ENCODE measurements at regions not wholly inside any gene's neighbourhood (a gene's known extent, or its start where the extent isn't known, plus 50 kb on each side); places are given as distances from the start of the nearest gene placed in this dataset.

DNA sequence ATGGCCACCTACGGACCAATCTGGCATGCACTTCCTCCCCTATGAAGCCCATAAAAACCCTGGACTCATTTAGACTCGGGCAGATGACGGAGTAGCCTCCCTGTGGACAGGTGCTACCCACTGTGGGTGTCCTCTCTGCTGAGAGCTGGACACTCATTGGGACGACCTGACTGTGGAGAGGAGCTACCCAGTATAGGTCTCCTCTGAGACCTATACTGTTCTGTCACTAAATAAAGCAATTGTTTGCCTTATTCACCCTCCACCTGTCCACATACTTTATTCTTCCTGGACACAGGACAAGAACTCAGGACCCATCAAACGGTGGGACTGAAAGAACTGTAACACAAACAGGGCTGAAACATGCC is 53.3 kb upstream of the CADM2 start:
- no peaks in the 10 kb centered on the region for H3K9me3 ChIP-seq (ENCODE audit: insufficient read depth, low read depth, low read length)
- no peaks in the 10 kb centered on the region for H3K4me1 ChIP-seq (ENCODE audit: insufficient read depth, low read length, poor library complexity, severe bottlenecking)
- H4K20me1 ChIP-seq (ENCODE audit: insufficient read depth, low read length, poor library complexity, severe bottlenecking): no peaks in the 10 kb centered on the region
- no peak overlapping the region for H3K4me2 ChIP-seq (ENCODE audit: low read depth, low read length, poor library complexity, severe bottlenecking)
- no peaks in the 10 kb centered on the region for H3K36me3 ChIP-seq (ENCODE audit: insufficient read depth, low read length)
- TF ChIP-seq, protein P1, sequence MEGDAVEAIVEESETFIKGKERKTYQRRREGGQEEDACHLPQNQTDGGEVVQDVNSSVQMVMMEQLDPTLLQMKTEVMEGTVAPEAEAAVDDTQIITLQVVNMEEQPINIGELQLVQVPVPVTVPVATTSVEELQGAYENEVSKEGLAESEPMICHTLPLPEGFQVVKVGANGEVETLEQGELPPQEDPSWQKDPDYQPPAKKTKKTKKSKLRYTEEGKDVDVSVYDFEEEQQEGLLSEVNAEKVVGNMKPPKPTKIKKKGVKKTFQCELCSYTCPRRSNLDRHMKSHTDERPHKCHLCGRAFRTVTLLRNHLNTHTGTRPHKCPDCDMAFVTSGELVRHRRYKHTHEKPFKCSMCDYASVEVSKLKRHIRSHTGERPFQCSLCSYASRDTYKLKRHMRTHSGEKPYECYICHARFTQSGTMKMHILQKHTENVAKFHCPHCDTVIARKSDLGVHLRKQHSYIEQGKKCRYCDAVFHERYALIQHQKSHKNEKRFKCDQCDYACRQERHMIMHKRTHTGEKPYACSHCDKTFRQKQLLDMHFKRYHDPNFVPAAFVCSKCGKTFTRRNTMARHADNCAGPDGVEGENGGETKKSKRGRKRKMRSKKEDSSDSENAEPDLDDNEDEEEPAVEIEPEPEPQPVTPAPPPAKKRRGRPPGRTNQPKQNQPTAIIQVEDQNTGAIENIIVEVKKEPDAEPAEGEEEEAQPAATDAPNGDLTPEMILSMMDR (conservative IDR thresholded peaks at IDR 0.05; ENCODE audit: low read length): no peak
- no peak for TF ChIP-seq EZH2phosphoT487 (IDR thresholded peaks at IDR 0.05; ENCODE audit: borderline replicate concordance)
- no peaks in the 10 kb centered on the region for H3K9me2 ChIP-seq (replicated peaks; ENCODE audit: low read depth, low read length)
- no peaks in the 10 kb centered on the region for H3K27me3 ChIP-seq (ENCODE audit: insufficient read depth, low read length, poor library complexity, severe bottlenecking)
- H3K4me3 ChIP-seq (ENCODE audit: low read length, poor library complexity, severe bottlenecking): no peak overlapping the region
- no peaks in the 10 kb centered on the region for H3K79me2 ChIP-seq (ENCODE audit: insufficient read depth, low read length)
- H3F3A ChIP-seq (ENCODE audit: low read depth): no peaks in the 10 kb centered on the region
- no peak overlapping the region for H3K9ac ChIP-seq (ENCODE audit: low read depth, low read length, poor library complexity, severe bottlenecking)
- H2AFZ ChIP-seq (ENCODE audit: low read length): no peak overlapping the region

- H3F3A ChIP-seq (ENCODE audit: low read depth): no peaks in the 10 kb centered on the region
- H3K9ac ChIP-seq (ENCODE audit: low read depth, low read length, poor library complexity, severe bottlenecking): no peak overlapping the region
- H3K79me2 ChIP-seq (ENCODE audit: insufficient read depth, low read length): no peaks in the 10 kb centered on the region
- no peak overlapping the region for H2AFZ ChIP-seq (ENCODE audit: low read length)
- H3K4me3 ChIP-seq (ENCODE audit: low read length, poor library complexity, severe bottlenecking): no peak overlapping the region
- no peak overlapping the region for H3K4me2 ChIP-seq (ENCODE audit: low read depth, low read length, poor library complexity, severe bottlenecking)
- H3K27me3 ChIP-seq (ENCODE audit: insufficient read depth, low read length, poor library complexity, severe bottlenecking): no peaks in the 10 kb centered on the region
- no peaks in the 10 kb centered on the region for H3K4me1 ChIP-seq (ENCODE audit: insufficient read depth, low read length, poor library complexity, severe bottlenecking)
- no peaks in the 10 kb centered on the region for H3K9me3 ChIP-seq (ENCODE audit: insufficient read depth, low read depth, low read length)
- no peak for TF ChIP-seq EZH2phosphoT487 (IDR thresholded peaks at IDR 0.05; ENCODE audit: borderline replicate concordance)
- TF ChIP-seq, protein P1 (conservative IDR thresholded peaks at IDR 0.05; ENCODE audit: low read length): no peak
- H4K20me1 ChIP-seq (ENCODE audit: insufficient read depth, low read length, poor library complexity, severe bottlenecking): no peaks in the 10 kb centered on the region
- H3K36me3 ChIP-seq (ENCODE audit: insufficient read depth, low read length): no peaks in the 10 kb centered on the region
- H3K9me2 ChIP-seq (replicated peaks; ENCODE audit: low read depth, low read length): no peaks in the 10 kb centered on the region
Observed at GRCh38 chr3:84906065-84906464, 52.7 kb upstream of the CADM2 start.
